T-helper 17 cell (primary cell): ENCODE measurements at regions not wholly inside any gene's neighbourhood (a gene's known extent, or its start where the extent isn't known, plus 50 kb on each side); places are given as distances from the start of the nearest gene placed in this dataset.
"Not testable (repeated sequence)": the region's sequence is repeated elsewhere in the genome, so short reads cannot be mapped to it uniquely, and the experiment has no call there.

Source experiments
- ATAC-seq: fragments of 150-1000 bp; cut with Tn5 transposase; 2 replicates; pipeline ENCODE4 v1.10.0; 2021; ENCODE audit warnings: mild to moderate bottlenecking, moderate library complexity
- DNase-seq, 3 donors: peaks; one replicate each; pipeline versions ENCODE4 v3.0.0 to v3.0.0-alpha.2; 2020 to 2021
- H3K9me3 ChIP-seq: one replicate; pipeline ENCODE4 v1.7.0; 2013; ENCODE audit warnings: low read length, mild to moderate bottlenecking; ENCODE audit not compliant: control insufficient read depth, poor library complexity, severe bottlenecking
- H3K27ac Mint-ChIP-seq: one replicate; pipeline ENCODE4 v1.8.0; 2022; ENCODE audit warnings: mild to moderate bottlenecking, moderate library complexity, mixed read lengths
- H3K27me3 Mint-ChIP-seq: one replicate; pipeline ENCODE4 v1.8.0; 2022; ENCODE audit warnings: mixed read lengths
- H3K36me3 Mint-ChIP-seq: one replicate; pipeline ENCODE4 v1.8.0; 2022; ENCODE audit warnings: low read depth, mixed read lengths
- H3K4me1 Mint-ChIP-seq: one replicate; pipeline ENCODE4 v1.8.0; 2022; ENCODE audit warnings: mild to moderate bottlenecking, mixed read lengths
- H3K4me3 Mint-ChIP-seq: one replicate; pipeline ENCODE4 v1.8.0; 2022; ENCODE audit warnings: mild to moderate bottlenecking, moderate library complexity, mixed read lengths

DNA sequence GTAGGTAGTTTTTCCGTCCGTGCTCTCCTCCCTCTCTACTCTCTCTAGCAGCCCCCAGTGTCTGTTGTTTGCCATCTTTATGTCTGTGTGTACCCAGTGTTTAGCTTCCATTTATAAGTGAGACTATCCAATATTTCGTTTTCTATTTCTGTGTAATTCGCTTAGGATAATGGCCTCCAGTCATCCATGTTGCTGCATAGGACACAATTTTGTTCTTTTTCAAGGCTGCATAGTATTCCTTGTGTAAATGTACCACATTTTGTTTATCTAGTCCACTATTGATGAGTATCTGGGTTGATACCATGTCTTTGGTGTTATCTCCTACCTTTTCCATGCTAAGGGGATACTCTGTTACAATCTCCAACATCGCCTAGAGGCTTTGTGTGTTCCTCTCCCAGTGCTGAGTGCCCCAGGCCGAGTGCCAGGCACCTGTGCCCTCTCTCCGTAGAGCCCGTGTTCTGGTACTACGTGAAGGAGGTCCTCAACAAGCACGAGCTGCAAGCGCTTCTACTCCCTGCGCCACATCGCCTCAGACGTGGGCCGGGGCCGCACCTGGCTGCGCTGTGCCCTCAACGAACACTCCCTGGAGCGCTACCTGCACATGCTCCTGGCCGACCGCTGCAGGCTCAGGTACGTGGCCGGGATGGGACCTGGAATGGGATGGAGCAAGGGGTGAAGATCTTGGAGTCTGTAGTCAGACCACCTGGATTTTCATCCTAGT lies 51.0 kb downstream of the NPIPB11 start:
- H3K27ac Mint-ChIP-seq, H3K4me3 Mint-ChIP-seq, H3K36me3 Mint-ChIP-seq, H3K4me1 Mint-ChIP-seq, DNase-seq, ATAC-seq, H3K9me3 ChIP-seq, H3K27me3 Mint-ChIP-seq: not testable (repeated sequence)

DNA sequence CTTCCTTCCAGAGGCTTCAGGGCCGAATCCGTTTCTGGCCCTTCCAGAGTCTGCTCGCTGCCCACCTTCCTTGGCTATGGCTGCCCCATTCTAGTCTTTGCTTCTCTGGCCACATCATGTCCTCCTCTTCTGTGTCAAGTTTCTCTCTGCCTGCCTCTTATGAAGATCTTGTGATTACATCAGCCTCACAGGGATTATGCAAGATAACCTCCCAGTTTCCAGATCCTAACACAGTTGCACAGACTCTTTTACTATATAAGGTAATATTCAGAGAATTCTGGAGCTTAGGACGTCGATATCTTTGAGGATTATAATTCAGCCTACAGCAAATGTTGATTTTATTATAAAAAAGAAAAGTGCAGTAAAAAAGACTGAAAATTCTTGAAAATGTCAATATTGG lies 52.1 kb downstream of the NPIPB11 start:
- DNase-seq, H3K9me3 ChIP-seq, H3K36me3 Mint-ChIP-seq, H3K4me1 Mint-ChIP-seq, H3K27ac Mint-ChIP-seq, H3K27me3 Mint-ChIP-seq, H3K4me3 Mint-ChIP-seq, ATAC-seq: not testable (repeated sequence)

DNA sequence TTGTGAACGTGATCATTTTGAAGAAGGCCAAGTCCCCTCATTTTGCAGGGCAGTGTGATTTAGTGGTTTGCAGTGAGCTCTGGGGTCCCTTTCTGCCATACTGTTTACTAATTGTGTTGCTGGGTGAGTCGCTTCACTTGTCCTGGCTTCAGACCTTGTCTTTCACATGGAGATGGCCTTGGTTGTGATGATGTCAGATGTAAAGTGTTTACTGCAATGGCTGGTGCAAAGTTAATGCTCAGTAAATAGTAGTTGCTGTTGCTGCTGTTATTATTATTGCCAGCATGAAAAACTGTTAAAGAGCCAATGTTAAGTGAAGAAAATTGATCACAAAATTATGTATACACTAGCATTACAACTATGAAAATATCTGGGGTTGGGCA lies 53.9 kb downstream of the NPIPB11 start:
- DNase-seq, H3K4me1 Mint-ChIP-seq, H3K9me3 ChIP-seq, H3K27me3 Mint-ChIP-seq, H3K27ac Mint-ChIP-seq, H3K36me3 Mint-ChIP-seq, ATAC-seq, H3K4me3 Mint-ChIP-seq: not testable (repeated sequence)

DNA sequence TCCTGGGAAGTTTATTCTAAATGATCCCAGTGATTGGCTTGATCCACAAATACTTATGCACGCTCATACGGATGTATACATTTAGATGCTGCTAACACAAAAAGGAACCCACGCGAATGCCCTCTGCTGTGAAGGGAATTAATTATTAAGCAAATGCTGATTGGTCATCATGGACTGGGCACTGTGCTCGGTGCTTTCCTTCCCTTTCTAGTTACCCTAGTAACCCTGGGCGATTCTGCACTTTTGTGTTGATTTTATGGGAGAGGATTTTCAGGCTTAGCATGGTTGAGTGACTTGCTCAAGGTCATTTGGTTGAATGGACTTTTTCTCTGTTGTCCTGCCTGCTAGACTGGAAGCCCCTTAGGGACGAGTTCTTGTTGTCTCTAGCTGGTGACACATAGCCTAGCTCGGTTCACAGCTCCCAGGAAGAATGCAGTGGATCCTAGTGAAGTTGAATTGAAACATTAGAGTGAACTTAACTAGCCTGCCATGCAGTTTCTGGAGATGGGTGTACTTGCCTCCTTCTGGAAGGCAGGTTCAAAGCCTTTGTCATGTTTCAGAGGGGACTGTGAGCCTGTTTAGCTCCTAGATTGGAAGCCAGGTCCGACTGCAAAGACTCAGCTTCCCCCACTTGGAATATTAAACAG lies 54.4 kb downstream of the NPIPB11 start:
- H3K36me3 Mint-ChIP-seq: not testable (repeated sequence)

DNA sequence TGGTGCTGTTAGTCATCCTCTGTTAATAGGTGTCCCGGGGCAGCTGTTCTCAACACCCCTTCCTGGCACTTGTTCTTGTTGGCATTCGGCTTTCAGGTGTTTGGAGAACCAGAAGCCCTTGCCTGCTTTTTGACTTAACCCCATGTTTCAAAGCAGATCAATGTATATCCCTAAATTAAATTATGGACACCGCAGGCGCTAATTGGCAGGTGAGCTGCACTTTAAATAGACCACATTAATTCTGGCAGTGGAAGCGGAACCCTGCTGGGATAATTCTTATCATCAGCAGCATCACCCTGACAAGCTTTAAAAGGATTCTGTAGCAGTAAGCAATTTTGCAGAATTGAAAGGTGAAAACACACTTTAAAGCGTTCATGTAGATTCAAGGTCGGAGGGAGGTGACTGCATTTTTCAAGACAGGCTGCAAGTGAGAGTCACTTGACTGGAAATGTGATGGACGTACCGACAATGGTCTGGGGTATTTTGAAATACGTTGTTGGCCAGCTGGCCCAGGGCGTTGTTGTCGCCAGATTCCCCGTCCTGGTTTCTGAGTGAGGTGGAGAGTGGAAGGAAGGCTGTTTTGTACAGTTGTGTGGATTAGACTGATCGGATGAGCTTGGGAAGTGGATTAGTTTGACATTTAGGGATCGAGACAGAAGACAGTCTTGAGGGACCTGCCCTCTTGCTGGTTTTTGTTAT lies 55.1 kb downstream of the NPIPB11 start:
- not testable (repeated sequence) for ATAC-seq, H3K36me3 Mint-ChIP-seq, DNase-seq, H3K27me3 Mint-ChIP-seq, H3K27ac Mint-ChIP-seq, H3K4me3 Mint-ChIP-seq, H3K9me3 ChIP-seq, H3K4me1 Mint-ChIP-seq

More for the DNA sequence above, 54.4 kb downstream of the NPIPB11 start:
- not testable (repeated sequence) for H3K27me3 Mint-ChIP-seq, DNase-seq, H3K4me3 Mint-ChIP-seq, H3K9me3 ChIP-seq, H3K27ac Mint-ChIP-seq, ATAC-seq, H3K4me1 Mint-ChIP-seq

DNA sequence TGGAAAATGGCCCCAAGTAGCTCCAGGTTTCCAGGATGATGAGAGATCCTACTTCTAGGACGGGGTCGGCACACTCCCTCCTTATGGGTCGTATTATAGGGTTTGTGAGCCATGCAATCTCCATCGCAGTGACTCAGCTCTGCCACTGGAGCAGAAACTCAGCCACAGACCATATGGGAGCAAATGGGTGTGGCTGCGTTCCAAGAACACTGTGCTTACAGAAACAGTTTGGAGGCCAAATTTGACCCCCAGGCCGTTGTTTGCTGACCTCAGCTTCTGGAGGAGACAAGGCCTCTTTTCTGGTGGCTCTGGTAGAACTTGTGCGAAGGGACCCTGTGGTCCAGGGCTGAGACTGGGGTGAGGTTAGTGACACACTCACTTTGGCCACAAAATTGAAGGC lies 56.5 kb downstream of the NPIPB11 start:
- not testable (repeated sequence) for H3K36me3 Mint-ChIP-seq, H3K4me3 Mint-ChIP-seq, H3K27me3 Mint-ChIP-seq, H3K9me3 ChIP-seq, ATAC-seq, H3K27ac Mint-ChIP-seq, DNase-seq, H3K4me1 Mint-ChIP-seq

DNA sequence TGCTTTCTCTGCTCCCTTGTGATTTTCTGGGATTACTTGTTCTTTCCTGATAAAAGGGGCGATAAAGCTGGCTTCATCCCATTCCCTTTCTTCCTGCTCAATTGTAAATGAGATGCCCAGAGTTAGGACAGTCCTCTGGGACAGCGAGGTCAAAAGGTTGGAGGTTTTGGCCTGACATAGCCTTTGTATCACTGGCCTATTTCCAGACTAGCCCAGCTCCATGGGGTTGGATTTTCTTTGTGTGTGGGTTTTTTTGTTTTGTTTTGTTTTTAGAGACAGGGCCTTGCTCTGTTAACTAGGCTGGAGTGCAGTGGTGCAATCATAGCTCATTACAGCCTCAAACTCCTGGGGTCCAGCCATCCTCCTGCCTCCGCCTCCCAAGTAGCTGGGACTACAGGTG lies 57.8 kb downstream of the NPIPB11 start:
- not testable (repeated sequence) for H3K27me3 Mint-ChIP-seq, DNase-seq

DNA sequence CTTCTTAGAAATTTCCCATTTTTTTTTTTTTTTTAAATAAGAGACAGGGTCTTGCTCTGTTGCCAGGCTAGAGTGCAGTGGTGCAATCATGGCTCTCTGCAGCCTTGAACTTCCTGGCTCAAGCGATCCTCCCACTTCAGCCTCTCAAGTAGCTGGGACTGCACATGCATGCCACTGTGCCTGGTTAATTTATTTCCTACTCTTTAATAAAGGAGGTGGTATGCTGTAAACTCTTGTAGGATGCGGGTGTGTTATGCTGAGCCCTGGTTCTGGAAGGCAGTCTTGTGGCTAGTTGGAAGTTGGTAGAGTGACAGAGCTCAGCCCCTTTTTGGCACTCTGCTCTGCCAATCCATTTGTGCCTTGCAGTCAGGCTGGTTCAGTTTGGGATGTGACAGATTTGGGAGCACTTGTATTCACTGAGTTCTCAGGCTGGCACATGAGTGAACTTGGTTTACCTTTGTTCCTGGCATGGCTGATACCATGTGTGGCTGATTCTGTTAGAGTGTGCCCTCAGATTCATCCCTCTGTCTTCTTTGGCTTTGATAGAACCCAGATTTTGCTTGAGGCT lies 58.3 kb downstream of the NPIPB11 start:
- not testable (repeated sequence) for ATAC-seq, H3K36me3 Mint-ChIP-seq, H3K27me3 Mint-ChIP-seq, H3K4me1 Mint-ChIP-seq, H3K9me3 ChIP-seq, DNase-seq, H3K4me3 Mint-ChIP-seq, H3K27ac Mint-ChIP-seq

More for the DNA sequence above, 57.8 kb downstream of the NPIPB11 start:
- ATAC-seq, H3K27ac Mint-ChIP-seq, H3K4me3 Mint-ChIP-seq, H3K4me1 Mint-ChIP-seq, H3K9me3 ChIP-seq, H3K36me3 Mint-ChIP-seq: not testable (repeated sequence)

DNA sequence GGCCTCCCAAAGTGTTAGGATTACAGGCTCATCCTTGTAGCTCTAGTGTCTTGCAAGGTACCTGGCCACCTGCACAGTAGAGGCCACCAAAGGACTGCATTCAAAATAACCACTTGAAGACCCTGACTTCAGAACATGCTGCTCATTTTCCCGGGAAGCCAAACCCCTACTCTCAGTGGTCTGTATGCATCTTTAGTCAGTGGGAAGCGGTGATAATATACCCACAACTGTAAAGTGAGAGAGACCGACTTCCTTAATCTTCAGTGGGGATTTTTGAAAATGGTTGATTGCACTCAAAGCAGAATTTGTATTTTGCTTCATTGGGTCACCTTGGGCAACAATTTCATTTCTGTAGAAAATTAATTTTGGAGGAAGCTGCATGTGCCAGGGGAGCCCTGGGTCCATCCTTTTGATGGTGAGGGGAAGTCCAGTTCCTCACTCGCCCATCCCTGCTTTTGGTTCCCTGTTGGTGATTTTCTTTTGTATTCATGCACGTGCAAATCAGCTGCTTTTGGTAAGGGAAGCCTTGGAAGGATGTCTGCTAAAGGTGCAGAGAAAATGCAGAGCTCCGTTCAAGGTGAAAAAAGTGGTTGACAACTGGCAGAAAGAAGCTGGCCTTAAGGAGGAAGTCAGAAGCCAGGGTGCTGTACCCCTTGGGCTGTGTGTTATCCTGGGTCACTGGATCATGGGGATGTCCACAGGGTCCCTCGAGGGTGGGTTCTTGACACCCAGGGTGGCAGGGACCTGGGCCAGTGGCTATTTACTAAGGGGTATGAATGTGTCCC lies 59.5 kb downstream of the NPIPB11 start:
- H3K4me3 Mint-ChIP-seq, H3K4me1 Mint-ChIP-seq, H3K27ac Mint-ChIP-seq, H3K27me3 Mint-ChIP-seq, H3K9me3 ChIP-seq, DNase-seq, H3K36me3 Mint-ChIP-seq: not testable (repeated sequence)
- ATAC-seq: peak; percentile 58

DNA sequence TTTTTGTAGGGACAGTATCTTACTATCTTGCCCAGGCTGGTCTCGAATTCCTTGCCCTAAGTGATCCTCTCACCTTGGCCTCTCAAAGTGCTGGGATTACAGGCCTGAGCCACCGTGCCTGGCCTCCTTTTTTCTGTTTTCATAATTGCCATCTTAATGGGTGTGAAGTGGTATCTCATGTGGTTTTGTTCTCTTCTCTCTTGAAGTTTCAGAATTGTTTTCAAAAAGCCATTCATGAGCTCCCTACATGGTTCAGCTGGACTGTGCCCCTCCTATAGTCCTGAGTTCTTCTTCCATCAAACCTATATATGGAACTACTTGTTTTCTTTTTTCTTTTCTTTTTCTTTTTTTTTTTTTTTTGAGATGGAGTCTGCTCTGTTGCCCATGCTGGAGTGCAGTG lies 60.3 kb downstream of the NPIPB11 start:
- not testable (repeated sequence) for ATAC-seq, DNase-seq, H3K4me1 Mint-ChIP-seq, H3K36me3 Mint-ChIP-seq, H3K27ac Mint-ChIP-seq, H3K9me3 ChIP-seq, H3K27me3 Mint-ChIP-seq, H3K4me3 Mint-ChIP-seq

DNA sequence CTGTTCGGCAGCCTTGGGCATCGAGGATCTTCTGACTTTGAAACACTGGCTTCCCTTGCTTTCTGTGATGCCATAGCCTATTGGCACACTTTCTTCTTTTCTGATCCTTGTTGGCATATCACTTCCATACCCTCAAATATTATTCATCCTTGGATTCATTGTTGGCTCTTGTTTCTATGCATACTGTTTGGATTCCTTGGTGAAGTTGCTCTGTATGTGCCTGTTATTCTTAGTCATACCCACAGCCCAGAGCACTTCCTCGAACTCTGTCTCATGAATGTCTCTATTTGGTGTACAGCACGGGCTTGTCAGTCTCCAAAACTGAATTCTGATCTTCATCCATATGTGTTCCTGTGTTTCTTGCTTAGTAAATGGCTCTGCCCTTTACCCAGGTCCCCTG lies 63.6 kb downstream of the NPIPB11 start:
- not testable (repeated sequence) for H3K27me3 Mint-ChIP-seq

DNA sequence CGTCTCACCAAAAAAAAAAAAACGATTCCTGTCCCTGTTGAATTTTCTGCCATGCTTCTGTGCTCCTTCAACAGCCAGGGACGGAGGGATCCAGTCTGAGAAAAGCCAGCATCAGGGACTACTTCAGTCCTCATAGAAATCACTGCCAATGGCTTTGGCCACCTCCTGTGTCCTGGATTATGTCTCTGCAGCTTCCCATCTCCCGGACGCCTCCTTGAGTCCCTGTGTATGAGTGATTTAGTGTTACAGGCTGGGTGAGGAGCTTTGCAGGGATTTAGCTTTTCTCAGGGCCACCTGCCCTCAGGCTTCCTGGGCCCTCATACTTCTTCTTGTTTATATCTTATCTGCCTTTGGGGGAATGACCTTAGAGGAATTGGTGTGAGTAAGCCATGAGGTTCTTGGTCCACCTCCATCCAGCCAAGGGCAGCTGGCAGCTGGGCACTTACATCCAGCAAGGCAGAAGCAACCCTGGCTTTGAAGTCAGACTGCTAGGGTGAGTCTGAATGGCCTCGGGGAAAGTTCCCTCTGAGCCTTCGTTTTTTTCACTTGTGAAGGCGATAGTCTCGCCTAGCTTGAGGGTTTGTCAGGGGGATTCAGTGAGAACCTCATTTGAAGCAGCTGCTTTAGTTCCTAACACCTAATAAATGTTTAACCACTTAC lies 65.6 kb downstream of the NPIPB11 start:
- ATAC-seq, DNase-seq, H3K9me3 ChIP-seq, H3K27ac Mint-ChIP-seq, H3K36me3 Mint-ChIP-seq, H3K27me3 Mint-ChIP-seq, H3K4me1 Mint-ChIP-seq, H3K4me3 Mint-ChIP-seq: not testable (repeated sequence)

More for the DNA sequence above, 63.6 kb downstream of the NPIPB11 start:
- not testable (repeated sequence) for ATAC-seq, H3K4me1 Mint-ChIP-seq, H3K4me3 Mint-ChIP-seq, H3K9me3 ChIP-seq, DNase-seq, H3K27ac Mint-ChIP-seq, H3K36me3 Mint-ChIP-seq
